ENCODE measurements at regions not wholly inside any gene's neighbourhood (a gene's known extent, or its start where the extent isn't known, plus 50 kb on each side); places are given as distances from the start of the nearest gene placed in this dataset.

GRCh38 chr7:46571996-46572395 is 650.9 kb upstream of the IGFBP3 start:
- Mint-ChIP-seq H3K27me3 (ENCODE audit: insufficient read depth, low read depth, poor library complexity) (peaks cover 3% of the 10 kb centered on the region), H3K36me3 (ENCODE audit: low read depth) (no peaks in the 10 kb centered on the region), H3K4me3 (no peak overlapping the region), H3K4me1 (no peaks in the 10 kb centered on the region), H3K9me3 (peaks cover 4% of the 10 kb centered on the region; the same call in 2 of the 3 replicates), H3K27ac (no peak overlapping the region)
- Histone ChIP-seq H3K36me3 (ENCODE audit: insufficient read depth) (no peaks in the 10 kb centered on the region), H3F3A (replicated peaks; ENCODE audit: low read depth) (no peaks in the 10 kb centered on the region), H4K20me1 (replicated peaks; ENCODE audit: insufficient read depth) (no peaks in the 10 kb centered on the region), H3K79me2 (replicated peaks; ENCODE audit: insufficient read depth) (no peaks in the 10 kb centered on the region), H3K4me1 (ENCODE audit: insufficient read depth) (no peaks in the 10 kb centered on the region), H3K27me3 (ENCODE audit: insufficient read depth) (no peaks in the 10 kb centered on the region), H3K27ac (ENCODE audit: low read depth) (no peak overlapping the region), H2AFZ (no peak overlapping the region), H3K4me2 (no peak overlapping the region), H3K9me2 (ENCODE audit: insufficient read depth) (no peaks in the 10 kb centered on the region), H3K4me3 (no peak overlapping the region)
- no peak for DNase-seq (ENCODE audit: low spot score)
- no peak for ATAC-seq
- TF ChIP-seq NANOG (IDR thresholded peaks at IDR 0.05; ENCODE audit: borderline replicate concordance) (no peak), EZH2phosphoT487 (IDR thresholded peaks at IDR 0.05; ENCODE audit: unreplicated experiment) (no peak), STAT1 (IDR thresholded peaks at IDR 0.05; ENCODE audit: unreplicated experiment) (no peak), REST (IDR thresholded peaks at IDR 0.05; ENCODE audit: unreplicated experiment) (no peak), EZH2 (IDR thresholded peaks at IDR 0.05; ENCODE audit: low read depth, unreplicated experiment) (no peak), ZNF331 (CRISPR knock-in tag; IDR thresholded peaks at IDR 0.05; ENCODE audit: low read depth) (no peak), POLR2AphosphoS5 (IDR thresholded peaks at IDR 0.05; ENCODE audit: low read depth) (no peak), ZNF462 (CRISPR knock-in tag; IDR thresholded peaks at IDR 0.05) (no peak)
- TF ChIP-seq, protein P1, sequence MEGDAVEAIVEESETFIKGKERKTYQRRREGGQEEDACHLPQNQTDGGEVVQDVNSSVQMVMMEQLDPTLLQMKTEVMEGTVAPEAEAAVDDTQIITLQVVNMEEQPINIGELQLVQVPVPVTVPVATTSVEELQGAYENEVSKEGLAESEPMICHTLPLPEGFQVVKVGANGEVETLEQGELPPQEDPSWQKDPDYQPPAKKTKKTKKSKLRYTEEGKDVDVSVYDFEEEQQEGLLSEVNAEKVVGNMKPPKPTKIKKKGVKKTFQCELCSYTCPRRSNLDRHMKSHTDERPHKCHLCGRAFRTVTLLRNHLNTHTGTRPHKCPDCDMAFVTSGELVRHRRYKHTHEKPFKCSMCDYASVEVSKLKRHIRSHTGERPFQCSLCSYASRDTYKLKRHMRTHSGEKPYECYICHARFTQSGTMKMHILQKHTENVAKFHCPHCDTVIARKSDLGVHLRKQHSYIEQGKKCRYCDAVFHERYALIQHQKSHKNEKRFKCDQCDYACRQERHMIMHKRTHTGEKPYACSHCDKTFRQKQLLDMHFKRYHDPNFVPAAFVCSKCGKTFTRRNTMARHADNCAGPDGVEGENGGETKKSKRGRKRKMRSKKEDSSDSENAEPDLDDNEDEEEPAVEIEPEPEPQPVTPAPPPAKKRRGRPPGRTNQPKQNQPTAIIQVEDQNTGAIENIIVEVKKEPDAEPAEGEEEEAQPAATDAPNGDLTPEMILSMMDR (conservative IDR thresholded peaks at IDR 0.05; ENCODE audit: low read depth in 2 of 2) = no peak
